ENCODE measurements at regions not wholly inside any gene's neighbourhood (a gene's known extent, or its start where the extent isn't known, plus 50 kb on each side); places are given as distances from the start of the nearest gene placed in this dataset.

GRCh38 chr3:29183346-29184087 is 97.4 kb upstream of the RBMS3 start:
- Mint-ChIP-seq H3K4me1 (no peaks in the 10 kb centered on the region), H3K36me3 (no peaks in the 10 kb centered on the region), H3K27ac (peak overlapping the region; percentile 39), H3K27me3 (ENCODE audit: insufficient read depth, low read depth) (no peaks in the 10 kb centered on the region), H3K4me3 (no peak overlapping the region), H3K9me3 (peaks cover 3% of the 10 kb centered on the region)
- Histone ChIP-seq H3K27me3 (no peaks in the 10 kb centered on the region), H3K27ac (no peak overlapping the region), H4K20me1 (ENCODE audit: low read depth) (no peaks in the 10 kb centered on the region), H3K4me3 (no peak overlapping the region), H3K4me2 (no peak overlapping the region), H3K9me3 (ENCODE audit: low read depth) (no peaks in the 10 kb centered on the region), H2AFZ (replicated peaks) (no peak overlapping the region), H3K36me3 (no peaks in the 10 kb centered on the region), H3K9ac (no peak overlapping the region), H3F3A (ENCODE audit: low read depth) (no peaks in the 10 kb centered on the region), H3K79me2 (ENCODE audit: low read depth) (no peaks in the 10 kb centered on the region), H3K4me1 (peaks cover 6% of the 10 kb centered on the region)
- no peak for DNase-seq (ENCODE audit: low spot score)
- TF ChIP-seq CTCF (IDR thresholded peaks at IDR 0.05) (no peak), EZH2phosphoT487 (IDR thresholded peaks at IDR 0.05) (no peak), EZH2 (IDR thresholded peaks at IDR 0.05) (no peak)

GRCh38 chr3:29185706-29186105 is 95.2 kb upstream of the RBMS3 start:
- no peak for DNase-seq (ENCODE audit: low spot score)
- no peaks in the 10 kb centered on the region for H3K36me3 ChIP-seq
- H2AFZ ChIP-seq (replicated peaks): no peak overlapping the region
- H3K9me3 ChIP-seq (ENCODE audit: low read depth): no peaks in the 10 kb centered on the region
- Mint-ChIP-seq H3K9me3 (peaks cover 3% of the 10 kb centered on the region), H3K27ac (no peak overlapping the region), H3K36me3 (no peaks in the 10 kb centered on the region), H3K4me1 (no peaks in the 10 kb centered on the region), H3K4me3 (no peak overlapping the region), H3K27me3 (ENCODE audit: insufficient read depth, low read depth) (no peaks in the 10 kb centered on the region)
- peaks cover 12% of the 10 kb centered on the region for H3K4me1 ChIP-seq
- H3K9ac ChIP-seq: no peak overlapping the region
- H3F3A ChIP-seq (ENCODE audit: low read depth): no peaks in the 10 kb centered on the region
- no peaks in the 10 kb centered on the region for H3K27me3 ChIP-seq
- no peak overlapping the region for H3K4me2 ChIP-seq
- H3K79me2 ChIP-seq (ENCODE audit: low read depth): no peaks in the 10 kb centered on the region
- H4K20me1 ChIP-seq (ENCODE audit: low read depth): no peaks in the 10 kb centered on the region
- no peak overlapping the region for H3K27ac ChIP-seq
- TF ChIP-seq EZH2phosphoT487 (IDR thresholded peaks at IDR 0.05) (no peak), EZH2 (IDR thresholded peaks at IDR 0.05) (no peak)
- H3K4me3 ChIP-seq: no peak overlapping the region

GRCh38 chr3:29186131-29186599 is 94.7 kb upstream of the RBMS3 start:
- Histone ChIP-seq H4K20me1 (ENCODE audit: low read depth) (no peaks in the 10 kb centered on the region), H3K4me1 (peaks cover 12% of the 10 kb centered on the region), H3K4me3 (no peak overlapping the region), H3K27me3 (no peaks in the 10 kb centered on the region), H3K27ac (no peak overlapping the region), H3K9me3 (ENCODE audit: low read depth) (no peaks in the 10 kb centered on the region), H3K36me3 (no peaks in the 10 kb centered on the region), H3K79me2 (ENCODE audit: low read depth) (no peaks in the 10 kb centered on the region), H2AFZ (replicated peaks) (no peak overlapping the region), H3F3A (ENCODE audit: low read depth) (no peaks in the 10 kb centered on the region), H3K9ac (no peak overlapping the region), H3K4me2 (no peak overlapping the region)
- no peak overlapping the region for H3K4me3 Mint-ChIP-seq
- H3K36me3 Mint-ChIP-seq: no peaks in the 10 kb centered on the region
- H3K9me3 Mint-ChIP-seq: peaks cover 3% of the 10 kb centered on the region
- no peak overlapping the region for H3K27ac Mint-ChIP-seq
- no peak for DNase-seq (ENCODE audit: low spot score)
- TF ChIP-seq EZH2 (IDR thresholded peaks at IDR 0.05) (no peak), CTCF (IDR thresholded peaks at IDR 0.05) (no peak), EZH2phosphoT487 (IDR thresholded peaks at IDR 0.05) (no peak)
- H3K27me3 Mint-ChIP-seq (ENCODE audit: insufficient read depth, low read depth): no peaks in the 10 kb centered on the region
- no peaks in the 10 kb centered on the region for H3K4me1 Mint-ChIP-seq
